Endothelial cell of umbilical vein (primary cell): ENCODE measurements at regions not wholly inside any gene's neighbourhood (a gene's known extent, or its start where the extent isn't known, plus 50 kb on each side); places are given as distances from the start of the nearest gene placed in this dataset.

Experiments
- BruUV-seq: library from RNA; stranded (reverse); fragments of 400-500 nt; replicated peaks from 2 replicates; lab custom pipeline; 2021; lab: Mats Ljungman, UMichigan
- CTCF ChIA-PET: fragments of 300-600, 350-600 bp; sonication (Branson Sonifier 250); formaldehyde crosslinking; loops from one replicate; lab custom pipeline; 2021; ENCODE audit warnings: antibody characterized with exemption, inconsistent platforms; lab: Charles Lee
- POLR2A ChIA-PET: fragments of 300-600, 350-600 bp; sonication (Branson Sonifier 250); formaldehyde crosslinking; loops from one replicate; lab custom pipeline; 2021; ENCODE audit warnings: antibody characterized with exemption, inconsistent platforms; lab: Charles Lee
- DNase-seq: peaks from one replicate; pipeline ENCODE4 v3.0.0-alpha.2; 2011; ENCODE audit warnings: low read depth, low spot score
- FAIRE-seq: peaks from 2 replicates; lab custom pipeline; 2011; peaks lifted over from hg19 to GRCh38; lab: Jason Lieb, UNC
- H2AFZ ChIP-seq: 2 replicates; pipeline ENCODE4 v1.6.0; 2012; ENCODE audit warnings: low read depth, low read length, control low read depth, inconsistent platforms
- H3K27ac ChIP-seq: 2 replicates; pipeline ENCODE4 v1.5.1; 2011; ENCODE audit warnings: low read depth, mild to moderate bottlenecking, control low read depth, low read length, moderate library complexity; ENCODE audit not compliant: insufficient read depth
- H3K27me3 ChIP-seq, 2 experiments: 2 replicates each; pipeline versions ENCODE4 v1.6.0 to v1.6.1; 2011; ENCODE audit warnings: low read length in 2 of 2, mixed read lengths in 1 of 2; ENCODE audit not compliant: control insufficient read depth in 2 of 2, insufficient read depth in 2 of 2
- H3K36me3 ChIP-seq, 2 experiments: 2 replicates in 1 of 2; 3 replicates in 1 of 2; pipeline ENCODE4 v1.5.1; 2011; ENCODE audit warnings: low read length in 2 of 2, mild to moderate bottlenecking in 1 of 2, moderate library complexity in 1 of 2; ENCODE audit not compliant: control insufficient read depth in 2 of 2, insufficient read depth in 2 of 2; ENCODE audit errors: extremely low read depth in 1 of 2
- H3K4me1 ChIP-seq: 3 replicates; pipeline ENCODE4 v1.5.1; 2011; ENCODE audit warnings: mild to moderate bottlenecking, low read length; ENCODE audit not compliant: control insufficient read depth, insufficient read depth; ENCODE audit errors: extremely low read depth
- H3K4me2 ChIP-seq: 2 replicates; pipeline ENCODE4 v1.6.1; 2011; ENCODE audit warnings: low read length, control low read depth, mixed read lengths; ENCODE audit not compliant: insufficient read depth
- H3K4me3 ChIP-seq, 3 experiments: fragments of 200-600 bp in 1 of 3; sonication (generic), shearing (Covaris generic) in 1 of 3; replicated peaks in 1 of 3; 2 replicates each; pipeline ENCODE4 v1.5.1; 2011 to 2016; ENCODE audit warnings: control low read depth in 3 of 3, low read length in 3 of 3, mild to moderate bottlenecking in 2 of 3, inconsistent platforms in 1 of 3, low read depth in 1 of 3, moderate library complexity in 1 of 3; ENCODE audit not compliant: insufficient read depth in 1 of 3
- H3K79me2 ChIP-seq: 2 replicates; pipeline ENCODE4 v1.6.0; 2012; ENCODE audit warnings: low read length, inconsistent platforms; ENCODE audit not compliant: control insufficient read depth, insufficient read depth
- H3K9ac ChIP-seq: replicated peaks from 2 replicates; pipeline ENCODE3; 2011; ENCODE audit warnings: low read length, control low read depth; ENCODE audit not compliant: insufficient read depth; ENCODE audit errors: extremely low read depth
- H3K9me1 ChIP-seq: replicated peaks from 3 replicates; pipeline ENCODE4 v1.6.0; 2011; ENCODE audit warnings: mild to moderate bottlenecking, low read length; ENCODE audit not compliant: control insufficient read depth, insufficient read depth; ENCODE audit errors: extremely low read depth
- H3K9me3 ChIP-seq: replicated peaks from 2 replicates; pipeline ENCODE4 v1.5.1; 2012; ENCODE audit warnings: low read length, inconsistent platforms; ENCODE audit not compliant: control insufficient read depth, insufficient read depth
- H4K20me1 ChIP-seq: replicated peaks from 2 replicates; pipeline ENCODE3; 2011; ENCODE audit warnings: mild to moderate bottlenecking, low read length; ENCODE audit not compliant: control insufficient read depth, insufficient read depth; ENCODE audit errors: extremely low read depth
- CTCF ChIP-seq, 2 donors: IDR thresholded peaks; 1 replicate in 1 of 2; 2 replicates in 1 of 2; pipeline ENCODE4 v1.5.1; 2011; ENCODE audit warnings: low read length in 2 of 2, mild to moderate bottlenecking in 2 of 2, moderate library complexity in 2 of 2, control low read depth in 1 of 2, inconsistent platforms in 1 of 2, low read depth in 1 of 2; ENCODE audit not compliant: insufficient read depth in 1 of 2; ENCODE audit errors: extremely low read depth in 1 of 2
- EZH2 ChIP-seq: IDR thresholded peaks from 2 replicates; pipeline ENCODE4 v1.6.1; 2012; ENCODE audit warnings: borderline replicate concordance, low read depth, mild to moderate bottlenecking, moderate library complexity, low read length, inconsistent platforms; ENCODE audit not compliant: severe bottlenecking
- FOS ChIP-seq: IDR thresholded peaks from 2 replicates; pipeline ENCODE4 v1.6.1; 2011; ENCODE audit warnings: mild to moderate bottlenecking, low read length, moderate library complexity, borderline replicate concordance; ENCODE audit not compliant: insufficient read depth
- GATA2 ChIP-seq: IDR thresholded peaks from 2 replicates; pipeline ENCODE4 v1.7.0; 2011; ENCODE audit warnings: low read depth, mild to moderate bottlenecking, moderate library complexity, mixed read lengths, low read length; ENCODE audit not compliant: insufficient read length, insufficient read depth
- JUN ChIP-seq: IDR thresholded peaks from 2 replicates; pipeline ENCODE4 v1.6.1; 2011; ENCODE audit warnings: borderline replicate concordance, low read depth; ENCODE audit not compliant: insufficient read length, insufficient read depth
- MAX ChIP-seq: IDR thresholded peaks from 2 replicates; pipeline ENCODE4 v1.6.1; 2011; ENCODE audit not compliant: insufficient read depth, insufficient read length
- MYC ChIP-seq: IDR thresholded peaks from one replicate; pipeline ENCODE4 v1.6.1; 2011; ENCODE audit warnings: mild to moderate bottlenecking, low read depth, low read length
- POLR2A ChIP-seq: IDR thresholded peaks from 2 replicates; pipeline ENCODE4 v1.6.1; 2012; ENCODE audit warnings: low read depth, mild to moderate bottlenecking, control low read depth, low read length
- POLR2AphosphoS5 ChIP-seq: IDR thresholded peaks from 2 replicates; pipeline ENCODE4 v1.6.1; 2012; ENCODE audit warnings: low read depth, mild to moderate bottlenecking, control low read depth, low read length, moderate library complexity; ENCODE audit not compliant: insufficient read depth
- dilution Hi-C: fragments of 300-500 bp; cut with MboI; formaldehyde crosslinking; loops from one replicate; pipeline ENCODE4 v1.15.0; 2019; ENCODE audit warnings: low sequenced_read_pairs; ENCODE audit not compliant: extremely low pct_ligation_motif_present
- intact Hi-C: fragments of 100-400 bp; cut with micrococcal nuclease; formaldehyde crosslinking; loops from one replicate; pipeline ENCODE4 v1.10.0; 2022

- no peak overlapping the region for H3K4me3 ChIP-seq
- H3K27me3 ChIP-seq = no peaks in the 10 kb centered on the region
- H3K36me3 ChIP-seq = no peaks in the 10 kb centered on the region
- H2AFZ ChIP-seq = no peak overlapping the region
- FAIRE-seq (no peak), DNase-seq (no peak)
- H3K79me2 ChIP-seq = no peaks in the 10 kb centered on the region
- no peaks in the 10 kb centered on the region for H4K20me1 ChIP-seq
- no peak overlapping the region for H3K4me2 ChIP-seq
- POLR2A ChIA-PET = no interaction called here
- H3K27ac ChIP-seq = no peak overlapping the region
- no peaks in the 10 kb centered on the region for H3K9me3 ChIP-seq
- CTCF ChIA-PET = no interaction called here
- H3K9ac ChIP-seq = no peak overlapping the region
- H3K9me1 ChIP-seq = no peaks in the 10 kb centered on the region
- dilution Hi-C loops (no loop called here), intact Hi-C loops (no loop called here)
- peaks cover 2% of the 10 kb centered on the region for H3K4me1 ChIP-seq
- TF ChIP-seq EZH2 (no peak), JUN (no peak), CTCF (IDR thresholded peaks at IDR 0.05; ENCODE audit: extremely low read depth in 1 of 2, insufficient read depth in 1 of 2, low read depth in 1 of 2, low read length in 2 of 2) (no peak), POLR2A (no peak), POLR2AphosphoS5 (no peak), FOS (no peak), MYC (no peak), GATA2 (no peak), MAX (no peak)
- BruUV-seq = no TSS peak
Observed at GRCh38 chr3:117736846-117737245, 1027.3 kb downstream of the TUSC7 start.
